Naive thymus-derived CD4-positive, alpha-beta T cell (primary cell): ENCODE measurements at regions not wholly inside any gene's neighbourhood (a gene's known extent, or its start where the extent isn't known, plus 50 kb on each side); places are given as distances from the start of the nearest gene placed in this dataset.
"Not testable (repeated sequence)": the region's sequence is repeated elsewhere in the genome, so short reads cannot be mapped to it uniquely, and the experiment has no call there.

Source experiments
- ATAC-seq: fragments of 150-1000 bp; cut with Tn5 transposase; 2 replicates; pipeline ENCODE4 v1.10.0; 2021; ENCODE audit warnings: mild to moderate bottlenecking, moderate library complexity
- CTCF ChIA-PET: fragments of 350-600 bp; sonication (Branson Sonifier 250); formaldehyde crosslinking; loops from one replicate; lab custom pipeline; 2021; ENCODE audit warnings: antibody characterized with exemption; lab: Charles Lee
- POLR2A ChIA-PET: fragments of 350-600 bp; sonication (Branson Sonifier 250); formaldehyde crosslinking; loops from one replicate; lab custom pipeline; 2021; ENCODE audit warnings: antibody characterized with exemption, inconsistent platforms; lab: Charles Lee
- DNase-seq, 9 donors: peaks; one replicate each; pipeline versions ENCODE4 v3.0.0 to v3.0.0-alpha.2; 2020 to 2022; ENCODE audit warnings: mixed read lengths in 1 of 9
- H3K27ac ChIP-seq: one replicate; pipeline ENCODE4 v1.7.0; 2013; ENCODE audit warnings: mild to moderate bottlenecking, low read depth, low read length, moderate library complexity
- H3K27me3 ChIP-seq, 2 donors: one replicate each; pipeline ENCODE4 v1.7.0; 2013; ENCODE audit warnings: low read length in 2 of 2, mild to moderate bottlenecking in 2 of 2, moderate library complexity in 2 of 2; ENCODE audit not compliant: control insufficient read depth in 2 of 2, insufficient read depth in 2 of 2
- H3K36me3 ChIP-seq, 3 experiments: 1 replicate in 2 of 3; 2 replicates in 1 of 3; pipeline ENCODE4 v1.7.0; 2013; ENCODE audit warnings: low read length in 3 of 3, mild to moderate bottlenecking in 3 of 3, moderate library complexity in 1 of 3; ENCODE audit not compliant: insufficient read depth in 3 of 3, control insufficient read depth in 2 of 3
- H3K4me1 ChIP-seq, 2 donors: one replicate each; pipeline ENCODE4 v1.7.0; 2013; ENCODE audit warnings: low read length in 2 of 2, mild to moderate bottlenecking in 2 of 2, moderate library complexity in 1 of 2; ENCODE audit not compliant: control insufficient read depth in 2 of 2, insufficient read depth in 2 of 2
- H3K4me3 ChIP-seq: 2 replicates; pipeline ENCODE4 v1.7.0; 2013; ENCODE audit warnings: mild to moderate bottlenecking, low read length
- H3K9me3 ChIP-seq, 3 experiments: 1 replicate in 2 of 3; 2 replicates in 1 of 3; pipeline ENCODE4 v1.7.0; 2013; ENCODE audit warnings: low read length in 3 of 3; ENCODE audit not compliant: control insufficient read depth in 2 of 3
- H3K27ac Mint-ChIP-seq, 9 donors: one replicate each; pipeline ENCODE4 v1.8.0; 2020 to 2022; ENCODE audit warnings: mixed read lengths in 9 of 9, mild to moderate bottlenecking in 8 of 9, moderate library complexity in 5 of 9, inconsistent platforms in 2 of 9
- H3K27me3 Mint-ChIP-seq, 5 donors: one replicate each; pipeline ENCODE4 v1.8.0; 2021 to 2022; ENCODE audit warnings: mixed read lengths in 5 of 5, mild to moderate bottlenecking in 1 of 5
- H3K36me3 Mint-ChIP-seq, 5 donors: one replicate each; pipeline ENCODE4 v1.8.0; 2020 to 2022; ENCODE audit warnings: mixed read lengths in 5 of 5, mild to moderate bottlenecking in 3 of 5, inconsistent platforms in 1 of 5
- H3K4me1 Mint-ChIP-seq, 7 donors: one replicate each; pipeline ENCODE4 v1.8.0; 2020 to 2022; ENCODE audit warnings: mixed read lengths in 7 of 7, mild to moderate bottlenecking in 3 of 7, inconsistent platforms in 1 of 7
- H3K4me3 Mint-ChIP-seq, 10 donors: one replicate each; pipeline ENCODE4 v1.8.0; 2020 to 2022; ENCODE audit warnings: mild to moderate bottlenecking in 10 of 10, mixed read lengths in 10 of 10, moderate library complexity in 6 of 10, inconsistent platforms in 2 of 10
- H3K9me3 Mint-ChIP-seq, 11 donors: one replicate each; pipeline ENCODE4 v1.8.0; 2020 to 2022; ENCODE audit warnings: mixed read lengths in 11 of 11, mild to moderate bottlenecking in 4 of 11, inconsistent platforms in 1 of 11, moderate library complexity in 1 of 11
- intact Hi-C, 2 donors: fragments of 100-400 bp; cut with micrococcal nuclease; formaldehyde crosslinking; loops; one replicate each; pipeline ENCODE4 v1.15.1; 2023

- Histone ChIP-seq H3K36me3 (no peaks in the 10 kb centered on the region), H3K27me3 (no peaks in the 10 kb centered on the region), H3K9me3 (no peaks in the 10 kb centered on the region), H3K27ac (no peak overlapping the region), H3K4me1 (no peaks in the 10 kb centered on the region), H3K4me3 (no peak overlapping the region)
- ChIA-PET CTCF (interaction anchor here (0.6 kb wide), 1 partner anchor 53 kb away, joined by 4 read pairs; no protein-coding TSS in a partner anchor), POLR2A (no interaction called here)
- Mint-ChIP-seq H3K27me3 (peaks cover 2 to 31% (median 13%) of the 10 kb centered on the region in 5 donors), H3K36me3 (no peaks in the 10 kb centered on the region), H3K4me1 (no peaks in the 10 kb centered on the region), H3K9me3 (peaks cover 0 to 2% (median 2%) of the 10 kb centered on the region in 11 donors), H3K27ac (no peak overlapping the region), H3K4me3 (no peak overlapping the region)
- no peak for DNase-seq
- intact Hi-C loops = no loop called here
- ATAC-seq = no peak
These were observed 323.8 kb downstream of the LMO7 start for GRCh38 chr13:75959861-75960481.

GRCh38 chr13:75953589-75953988 is 317.5 kb downstream of the LMO7 start:
- H3K36me3 Mint-ChIP-seq, POLR2A ChIA-PET, H3K27me3 Mint-ChIP-seq, H3K4me1 Mint-ChIP-seq, CTCF ChIA-PET, H3K27ac Mint-ChIP-seq, H3K4me3 ChIP-seq, H3K27ac ChIP-seq, H3K4me3 Mint-ChIP-seq, ATAC-seq, H3K36me3 ChIP-seq, intact Hi-C loops, DNase-seq, H3K4me1 ChIP-seq, H3K9me3 ChIP-seq, H3K27me3 ChIP-seq: not testable (repeated sequence)
- peaks cover 0 to 17% (median 0%) of the 10 kb centered on the region in 11 donors for H3K9me3 Mint-ChIP-seq

- POLR2A ChIA-PET = no interaction called here
These were observed 311.3 kb downstream of the LMO7 start for GRCh38 chr13:75947448-75947847.

GRCh38 chr13:75946536-75947284 is 310.6 kb downstream of the LMO7 start:
- intact Hi-C loops = no loop called here
- H3K4me3 Mint-ChIP-seq = no peak overlapping the region
- Histone ChIP-seq H3K27ac (no peak overlapping the region), H3K4me3 (no peak overlapping the region), H3K9me3 (no peaks in the 10 kb centered on the region), H3K4me1 (no peaks in the 10 kb centered on the region), H3K27me3 (no peaks in the 10 kb centered on the region), H3K36me3 (no peaks in the 10 kb centered on the region)
- no peak overlapping the region for H3K27ac Mint-ChIP-seq
- ChIA-PET POLR2A (no interaction called here), CTCF (no interaction called here)
- peaks cover 0 to 18% (median 10%) of the 10 kb centered on the region in 5 donors for H3K27me3 Mint-ChIP-seq
- H3K36me3 Mint-ChIP-seq = no peaks in the 10 kb centered on the region
- peaks cover 0 to 4% (median 0%) of the 10 kb centered on the region in 11 donors for H3K9me3 Mint-ChIP-seq
- DNase-seq (no peak), ATAC-seq (no peak)
- H3K4me1 Mint-ChIP-seq = no peaks in the 10 kb centered on the region

More at GRCh38 chr13:75947448-75947847, 311.3 kb downstream of the LMO7 start:
- Mint-ChIP-seq H3K9me3 (peaks cover 0 to 3% (median 0%) of the 10 kb centered on the region in 11 donors), H3K36me3 (no peaks in the 10 kb centered on the region), H3K27ac (no peak overlapping the region), H3K4me3 (no peak overlapping the region), H3K4me1 (no peaks in the 10 kb centered on the region), H3K27me3 (peaks cover 0 to 16% (median 10%) of the 10 kb centered on the region in 5 donors)
- no peak overlapping the region for H3K27ac ChIP-seq
- H3K9me3 ChIP-seq = no peaks in the 10 kb centered on the region
- no peaks in the 10 kb centered on the region for H3K27me3 ChIP-seq
- DNase-seq = no peak
- CTCF ChIA-PET = no interaction called here
- intact Hi-C loops = no loop called here
- H3K4me1 ChIP-seq = no peaks in the 10 kb centered on the region
- H3K36me3 ChIP-seq = no peaks in the 10 kb centered on the region
- no peak overlapping the region for H3K4me3 ChIP-seq
- no peak for ATAC-seq

DNA sequence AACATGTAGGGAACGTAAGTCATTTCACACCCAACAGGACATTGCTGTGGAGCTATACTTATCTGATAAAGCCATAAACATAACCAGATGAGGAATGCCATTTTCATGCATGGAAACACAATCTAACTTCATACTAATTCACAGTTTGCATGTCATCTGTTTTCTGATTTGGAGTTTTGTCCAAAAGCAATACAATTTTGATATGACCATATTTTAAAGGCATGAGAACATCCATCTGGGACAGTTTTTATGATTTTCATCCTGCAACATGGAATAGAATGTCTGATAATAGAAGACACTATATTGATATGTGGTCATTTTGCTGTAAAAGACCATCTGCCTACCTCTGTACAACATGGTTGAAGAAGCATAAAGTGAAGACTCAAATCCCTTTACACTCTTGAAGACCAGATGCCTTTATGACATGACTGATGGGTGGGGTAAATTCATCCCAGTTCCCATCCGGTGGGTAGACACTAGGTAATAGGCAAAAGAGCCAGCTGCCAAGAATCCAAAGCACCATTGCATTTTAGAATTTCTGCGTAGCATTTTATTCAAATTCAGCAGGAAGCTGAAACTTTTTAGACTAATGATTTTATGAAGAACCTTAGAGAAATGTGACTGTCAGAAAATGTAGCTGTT is 309.8 kb downstream of the LMO7 start:
- peaks cover 0 to 22% (median 10%) of the 10 kb centered on the region in 5 donors for H3K27me3 Mint-ChIP-seq
- Histone ChIP-seq H3K27ac (no peak overlapping the region), H3K27me3 (no peaks in the 10 kb centered on the region), H3K36me3 (no peaks in the 10 kb centered on the region), H3K9me3 (no peaks in the 10 kb centered on the region), H3K4me1 (no peaks in the 10 kb centered on the region), H3K4me3 (no peak overlapping the region)
- H3K4me3 Mint-ChIP-seq = no peak overlapping the region
- H3K4me1 Mint-ChIP-seq = no peaks in the 10 kb centered on the region
- DNase-seq (no peak), ATAC-seq (no peak)
- intact Hi-C loops = no loop called here
- peaks cover 0 to 4% (median 0%) of the 10 kb centered on the region in 11 donors for H3K9me3 Mint-ChIP-seq
- ChIA-PET CTCF (no interaction called here), POLR2A (no interaction called here)
- no peaks in the 10 kb centered on the region for H3K36me3 Mint-ChIP-seq
- H3K27ac Mint-ChIP-seq = no peak overlapping the region

- Histone ChIP-seq H3K27me3 (no peaks in the 10 kb centered on the region), H3K36me3 (no peaks in the 10 kb centered on the region), H3K9me3 (no peaks in the 10 kb centered on the region), H3K4me1 (no peaks in the 10 kb centered on the region), H3K4me3 (no peak overlapping the region), H3K27ac (no peak overlapping the region)
- DNase-seq (no peak), ATAC-seq (no peak)
- Mint-ChIP-seq H3K4me1 (no peaks in the 10 kb centered on the region), H3K27ac (no peak overlapping the region), H3K4me3 (no peak overlapping the region), H3K36me3 (no peaks in the 10 kb centered on the region), H3K27me3 (peaks cover 0 to 12% (median 5%) of the 10 kb centered on the region in 5 donors), H3K9me3 (peaks cover 0 to 5% (median 0%) of the 10 kb centered on the region in 11 donors)
- CTCF ChIA-PET = interaction anchor here (0.5 kb wide), 1 partner anchor 59 kb away, joined by 3 read pairs; no protein-coding TSS in a partner anchor
- intact Hi-C loops = no loop called here
- POLR2A ChIA-PET = no interaction called here
These were observed 302.9 kb downstream of the LMO7 start for GRCh38 chr13:75938811-75939560.
